T-helper 2 cell treated with Interferon-gamma antibody and Interleukin-4, amounts not matched to agents 5 μg/mL and 100 μg/mL, for 36 hours (primary cell): ENCODE measurements at regions not wholly inside any gene's neighbourhood (a gene's known extent, or its start where the extent isn't known, plus 50 kb on each side); places are given as distances from the start of the nearest gene placed in this dataset.

Experiments
- DNase-seq: peaks from one replicate; pipeline ENCODE4 v3.0.0; 2021; ENCODE audit warnings: low spot score
- H3K27ac Mint-ChIP-seq: one replicate; pipeline ENCODE4 v1.8.0; 2021; ENCODE audit warnings: mild to moderate bottlenecking, mixed read lengths
- H3K27me3 Mint-ChIP-seq: one replicate; pipeline ENCODE4 v1.8.0; 2021; ENCODE audit warnings: low read depth, mixed read lengths
- H3K36me3 Mint-ChIP-seq: one replicate; pipeline ENCODE4 v1.8.0; 2021; ENCODE audit warnings: low read depth, mixed read lengths
- H3K4me1 Mint-ChIP-seq: one replicate; pipeline ENCODE4 v1.8.0; 2021; ENCODE audit warnings: low read depth, mixed read lengths
- H3K4me3 Mint-ChIP-seq: one replicate; pipeline ENCODE4 v1.8.0; 2022; ENCODE audit warnings: mild to moderate bottlenecking, moderate library complexity, mixed read lengths
- H3K9me3 Mint-ChIP-seq: one replicate; pipeline ENCODE4 v1.8.0; 2021; ENCODE audit warnings: mixed read lengths

GRCh38 chr12:128168273-128168672, 98.7 kb upstream of the TMEM132C start:
- no peaks in the 10 kb centered on the region for H3K27me3 Mint-ChIP-seq
- peaks cover 31% of the 10 kb centered on the region for H3K9me3 Mint-ChIP-seq
- H3K27ac Mint-ChIP-seq = no peak overlapping the region
- no peaks in the 10 kb centered on the region for H3K36me3 Mint-ChIP-seq
- no peak for DNase-seq
- no peaks in the 10 kb centered on the region for H3K4me1 Mint-ChIP-seq
- no peak overlapping the region for H3K4me3 Mint-ChIP-seq

DNA sequence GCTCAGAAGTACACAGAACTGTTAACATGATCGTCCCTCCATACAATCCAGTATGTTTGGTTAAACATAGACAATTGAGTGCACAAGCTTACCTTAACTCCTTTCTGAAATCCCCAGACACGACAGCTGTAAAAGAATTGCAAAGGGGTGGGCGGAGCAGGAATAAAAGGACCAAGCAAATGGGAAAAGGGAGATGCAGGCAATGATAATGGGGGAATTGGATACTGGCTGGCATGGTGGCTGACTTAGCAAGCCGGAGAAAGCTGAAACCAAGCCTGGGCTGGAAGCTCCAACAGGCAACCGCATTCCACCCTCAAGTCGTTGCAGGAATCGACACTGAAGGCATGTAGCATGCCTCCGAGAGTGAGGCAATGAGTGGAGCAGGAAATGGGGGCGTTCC, 96.8 kb upstream of the TMEM132C start:
- no peak for DNase-seq
- peaks cover 32% of the 10 kb centered on the region for H3K9me3 Mint-ChIP-seq
- no peaks in the 10 kb centered on the region for H3K27me3 Mint-ChIP-seq
- no peaks in the 10 kb centered on the region for H3K4me1 Mint-ChIP-seq
- H3K27ac Mint-ChIP-seq = no peak overlapping the region
- no peaks in the 10 kb centered on the region for H3K36me3 Mint-ChIP-seq
- H3K4me3 Mint-ChIP-seq = no peak overlapping the region

- no peak for DNase-seq
- H3K27me3 Mint-ChIP-seq = no peaks in the 10 kb centered on the region
- no peak overlapping the region for H3K4me3 Mint-ChIP-seq
These were observed 88.4 kb upstream of the TMEM132C start for GRCh38 chr12:128178565-128178964.

GRCh38 chr12:128178966-128179365, 88.0 kb upstream of the TMEM132C start:
- Mint-ChIP-seq H3K4me1 (no peaks in the 10 kb centered on the region), H3K27me3 (no peaks in the 10 kb centered on the region), H3K36me3 (no peaks in the 10 kb centered on the region), H3K27ac (no peak overlapping the region), H3K9me3 (peaks cover 10% of the 10 kb centered on the region), H3K4me3 (no peak overlapping the region)
- no peak for DNase-seq

More at GRCh38 chr12:128178565-128178964, 88.4 kb upstream of the TMEM132C start:
- Mint-ChIP-seq H3K27ac (no peak overlapping the region), H3K36me3 (no peaks in the 10 kb centered on the region), H3K4me1 (no peaks in the 10 kb centered on the region), H3K9me3 (peaks cover 14% of the 10 kb centered on the region)

DNA sequence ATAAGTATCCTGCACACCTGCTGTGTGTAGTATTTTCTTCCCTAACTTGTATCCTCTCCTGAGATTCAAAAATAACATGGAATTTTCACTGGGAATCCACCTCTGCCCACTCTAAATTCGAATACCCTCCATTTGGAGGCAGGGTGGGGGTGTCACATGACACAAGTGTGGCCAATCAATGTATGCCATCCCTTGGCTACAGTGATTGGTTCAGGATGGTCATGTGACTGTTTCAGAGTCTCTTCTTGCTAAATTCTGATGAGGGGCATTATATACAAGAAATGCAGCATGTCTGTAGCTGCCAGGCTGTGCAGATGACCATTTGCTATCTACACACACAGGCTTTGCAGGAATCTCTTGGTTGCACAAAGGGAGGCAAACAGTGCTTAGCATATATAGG, 86.8 kb upstream of the TMEM132C start:
- Mint-ChIP-seq H3K4me3 (no peak overlapping the region), H3K36me3 (no peaks in the 10 kb centered on the region), H3K9me3 (peaks cover 17% of the 10 kb centered on the region), H3K27ac (no peak overlapping the region), H3K4me1 (no peaks in the 10 kb centered on the region), H3K27me3 (no peaks in the 10 kb centered on the region)
- DNase-seq = no peak

- no peaks in the 10 kb centered on the region for H3K27me3 Mint-ChIP-seq
- H3K9me3 Mint-ChIP-seq = peaks cover 21% of the 10 kb centered on the region
- H3K27ac Mint-ChIP-seq = no peak overlapping the region
- no peaks in the 10 kb centered on the region for H3K36me3 Mint-ChIP-seq
- no peaks in the 10 kb centered on the region for H3K4me1 Mint-ChIP-seq
- no peak for DNase-seq
- H3K4me3 Mint-ChIP-seq = no peak overlapping the region
These were observed 76.9 kb upstream of the TMEM132C start for GRCh38 chr12:128190052-128190451.

- no peak overlapping the region for H3K27ac Mint-ChIP-seq
- H3K27me3 Mint-ChIP-seq = no peaks in the 10 kb centered on the region
- no peaks in the 10 kb centered on the region for H3K4me1 Mint-ChIP-seq
- DNase-seq = no peak
- peaks cover 21% of the 10 kb centered on the region for H3K9me3 Mint-ChIP-seq
- H3K4me3 Mint-ChIP-seq = no peak overlapping the region
- H3K36me3 Mint-ChIP-seq = no peaks in the 10 kb centered on the region
These were observed 76.4 kb upstream of the TMEM132C start for GRCh38 chr12:128190614-128191013.

DNA sequence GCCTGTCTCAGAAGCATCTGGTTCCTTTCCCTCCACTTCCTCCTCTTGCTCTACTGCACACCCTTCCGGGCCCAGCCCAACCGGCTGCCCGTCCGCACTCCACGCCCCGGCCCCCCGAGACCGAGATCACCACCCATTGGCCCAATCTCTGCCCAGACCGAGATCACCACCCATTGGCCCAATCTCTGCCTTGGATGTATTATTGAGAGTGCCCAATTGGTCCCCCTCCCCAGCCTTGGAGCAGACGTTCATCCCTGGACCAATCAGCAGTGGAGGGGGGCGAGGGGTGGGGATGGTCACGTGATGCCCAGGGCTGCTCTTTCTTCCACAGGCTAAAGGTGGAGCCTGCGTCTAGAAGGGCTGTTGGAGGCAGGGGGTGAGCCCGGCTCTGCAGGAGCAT, 75.6 kb upstream of the TMEM132C start:
- no peaks in the 10 kb centered on the region for H3K27me3 Mint-ChIP-seq
- H3K4me1 Mint-ChIP-seq = no peaks in the 10 kb centered on the region
- no peak overlapping the region for H3K4me3 Mint-ChIP-seq

GRCh38 chr12:128204711-128205110, 62.3 kb upstream of the TMEM132C start:
- Mint-ChIP-seq H3K4me3 (no peak overlapping the region), H3K27ac (no peak overlapping the region), H3K4me1 (no peaks in the 10 kb centered on the region), H3K9me3 (peaks cover 20% of the 10 kb centered on the region), H3K27me3 (no peaks in the 10 kb centered on the region), H3K36me3 (no peaks in the 10 kb centered on the region)
- no peak for DNase-seq

More for the DNA sequence above, 75.6 kb upstream of the TMEM132C start:
- H3K9me3 Mint-ChIP-seq = peaks cover 21% of the 10 kb centered on the region
- no peaks in the 10 kb centered on the region for H3K36me3 Mint-ChIP-seq
- H3K27ac Mint-ChIP-seq = no peak overlapping the region
- DNase-seq = no peak

DNA sequence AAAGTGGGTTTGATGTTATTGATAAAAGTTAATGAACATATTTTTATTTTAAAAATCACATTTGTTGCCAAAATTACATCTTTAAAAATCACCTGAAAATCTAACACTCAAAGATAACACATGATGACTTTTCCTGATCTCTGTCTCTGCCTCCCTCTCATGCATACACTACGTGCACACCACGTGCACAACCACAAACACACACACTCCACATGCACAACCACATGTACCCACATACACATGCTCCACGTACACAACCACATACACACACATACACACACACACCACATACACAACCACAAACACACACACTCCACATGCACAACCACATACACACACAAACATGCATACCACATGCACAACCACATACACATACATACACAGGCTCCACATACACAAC, 61.8 kb upstream of the TMEM132C start:
- DNase-seq = no peak
- H3K27me3 Mint-ChIP-seq = no peaks in the 10 kb centered on the region
- H3K9me3 Mint-ChIP-seq = peaks cover 16% of the 10 kb centered on the region
- no peak overlapping the region for H3K4me3 Mint-ChIP-seq
- H3K27ac Mint-ChIP-seq = no peak overlapping the region
- no peaks in the 10 kb centered on the region for H3K4me1 Mint-ChIP-seq
- no peaks in the 10 kb centered on the region for H3K36me3 Mint-ChIP-seq

GRCh38 chr12:128205758-128206157, 61.2 kb upstream of the TMEM132C start:
- Mint-ChIP-seq H3K27ac (no peak overlapping the region), H3K4me1 (no peaks in the 10 kb centered on the region), H3K36me3 (no peaks in the 10 kb centered on the region), H3K4me3 (no peak overlapping the region), H3K27me3 (no peaks in the 10 kb centered on the region), H3K9me3 (peaks cover 16% of the 10 kb centered on the region)
- no peak for DNase-seq
